Breast epithelium (tissue), 4 donors: ENCODE measurements at regions not wholly inside any gene's neighbourhood (a gene's known extent, or its start where the extent isn't known, plus 50 kb on each side); places are given as distances from the start of the nearest gene placed in this dataset.

ENCODE experiments used
- DNase-seq, 2 donors: peaks; one replicate each; pipeline ENCODE4 v3.0.0-alpha.2; 2019; ENCODE audit warnings: low spot score in 2 of 2
- H3K27ac ChIP-seq, 2 donors: fragments of 200-600 bp; sonication (generic) in 1 of 2; one replicate each; pipeline ENCODE4 v1.5.1; 2016 to 2019; ENCODE audit warnings: mild to moderate bottlenecking in 1 of 2
- H3K27me3 ChIP-seq, 2 donors: fragments of 200-600 bp; sonication (generic) in 1 of 2; one replicate each; pipeline versions ENCODE4 v1.5.1 to v1.6.0; 2017 to 2019; ENCODE audit warnings: control low read depth in 1 of 2, mild to moderate bottlenecking in 1 of 2
- H3K36me3 ChIP-seq: fragments of 200-600 bp; one replicate; pipeline ENCODE4 v1.5.1; 2019
- H3K4me1 ChIP-seq, 2 donors: fragments of 200-600 bp; sonication (generic); one replicate each; pipeline ENCODE4 v1.5.1; 2016 to 2019; ENCODE audit warnings: control low read depth in 1 of 2
- H3K4me3 ChIP-seq, 3 donors: fragments of 200-600 bp; sonication (generic); 1 replicate in 2 of 3; 2 replicates in 1 of 3; pipeline ENCODE4 v1.5.1; 2016 to 2019; ENCODE audit warnings: mild to moderate bottlenecking in 3 of 3, moderate library complexity in 2 of 3
- H3K9me3 ChIP-seq, 2 donors: fragments of 200-600 bp; sonication (generic) in 1 of 2; one replicate each; pipeline ENCODE4 v1.5.1; 2016 to 2019; ENCODE audit warnings: control low read depth in 1 of 2
- POLR2A ChIP-seq: fragments of 450-650 bp; IDR thresholded peaks from one replicate; pipeline ENCODE4 v1.6.1; 2016; ENCODE audit warnings: antibody characterized with exemption, mild to moderate bottlenecking, moderate library complexity
- POLR2AphosphoS5 ChIP-seq, 3 donors: sonication (generic); formaldehyde crosslinking; IDR thresholded peaks; one replicate each; pipeline ENCODE4 v1.6.1; 2017; ENCODE audit warnings: antibody characterized with exemption in 3 of 3
- intact Hi-C: fragments of 100-400 bp; cut with DNase I; formaldehyde crosslinking; loops from one replicate; pipeline ENCODE4 v1.15.1; 2023; ENCODE audit warnings: low total_unique reads
- TF ChIP-seq, protein P1 (sequence below), 3 donors: fragments of 450-650 bp; IDR thresholded peaks; one replicate each; pipeline ENCODE4 v1.5.1; 2016 to 2017; ENCODE audit warnings: antibody characterized with exemption in 3 of 3, mild to moderate bottlenecking in 3 of 3, moderate library complexity in 3 of 3

GRCh38 chr18:44508474-44508873, 172.2 kb upstream of the SETBP1 start:
- no peak overlapping the region for H3K27ac ChIP-seq
- H3K4me3 ChIP-seq = no peak overlapping the region
- no peaks in the 10 kb centered on the region for H3K36me3 ChIP-seq
- H3K4me1 ChIP-seq = no peaks in the 10 kb centered on the region
- TF ChIP-seq, protein P1, sequence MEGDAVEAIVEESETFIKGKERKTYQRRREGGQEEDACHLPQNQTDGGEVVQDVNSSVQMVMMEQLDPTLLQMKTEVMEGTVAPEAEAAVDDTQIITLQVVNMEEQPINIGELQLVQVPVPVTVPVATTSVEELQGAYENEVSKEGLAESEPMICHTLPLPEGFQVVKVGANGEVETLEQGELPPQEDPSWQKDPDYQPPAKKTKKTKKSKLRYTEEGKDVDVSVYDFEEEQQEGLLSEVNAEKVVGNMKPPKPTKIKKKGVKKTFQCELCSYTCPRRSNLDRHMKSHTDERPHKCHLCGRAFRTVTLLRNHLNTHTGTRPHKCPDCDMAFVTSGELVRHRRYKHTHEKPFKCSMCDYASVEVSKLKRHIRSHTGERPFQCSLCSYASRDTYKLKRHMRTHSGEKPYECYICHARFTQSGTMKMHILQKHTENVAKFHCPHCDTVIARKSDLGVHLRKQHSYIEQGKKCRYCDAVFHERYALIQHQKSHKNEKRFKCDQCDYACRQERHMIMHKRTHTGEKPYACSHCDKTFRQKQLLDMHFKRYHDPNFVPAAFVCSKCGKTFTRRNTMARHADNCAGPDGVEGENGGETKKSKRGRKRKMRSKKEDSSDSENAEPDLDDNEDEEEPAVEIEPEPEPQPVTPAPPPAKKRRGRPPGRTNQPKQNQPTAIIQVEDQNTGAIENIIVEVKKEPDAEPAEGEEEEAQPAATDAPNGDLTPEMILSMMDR (IDR thresholded peaks at IDR 0.05) = no peak
- no peak for TF ChIP-seq POLR2AphosphoS5 (IDR thresholded peaks at IDR 0.05)
- TF ChIP-seq POLR2A = no peak
- H3K9me3 ChIP-seq = no peaks in the 10 kb centered on the region
- H3K27me3 ChIP-seq = no peaks in the 10 kb centered on the region
- DNase-seq = no peak
- intact Hi-C loops = no loop called here

GRCh38 chr18:44509048-44509447, 171.6 kb upstream of the SETBP1 start:
- Histone ChIP-seq H3K4me1 (no peaks in the 10 kb centered on the region), H3K4me3 (no peak overlapping the region), H3K36me3 (no peaks in the 10 kb centered on the region), H3K27me3 (no peaks in the 10 kb centered on the region), H3K9me3 (no peaks in the 10 kb centered on the region), H3K27ac (no peak overlapping the region)
- DNase-seq = no peak
- TF ChIP-seq, protein P1 (IDR thresholded peaks at IDR 0.05) = no peak
- TF ChIP-seq POLR2A (no peak), POLR2AphosphoS5 (IDR thresholded peaks at IDR 0.05) (no peak)
- intact Hi-C loops = no loop called here

DNA sequence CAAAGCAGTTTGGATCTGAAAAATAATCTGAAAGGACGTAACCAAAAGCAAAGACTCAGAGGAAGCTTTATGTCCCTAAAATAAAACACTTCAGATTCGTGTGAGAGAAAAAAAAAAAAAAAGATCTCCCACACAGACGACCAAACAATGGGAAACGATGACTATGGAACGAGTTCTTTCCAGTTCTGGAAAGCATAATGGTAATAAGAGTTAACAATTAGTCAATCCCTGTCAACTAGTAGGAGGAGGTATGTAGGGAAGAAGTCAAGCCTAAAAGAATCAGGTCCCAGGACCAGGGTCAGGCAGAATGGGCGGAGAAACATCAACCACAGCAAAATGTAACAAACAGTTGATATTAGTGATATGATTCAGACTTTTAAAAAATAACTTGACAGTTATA, 170.3 kb upstream of the SETBP1 start:
- DNase-seq = no peak
- Histone ChIP-seq H3K9me3 (no peaks in the 10 kb centered on the region), H3K27ac (no peak overlapping the region), H3K36me3 (no peaks in the 10 kb centered on the region), H3K27me3 (no peaks in the 10 kb centered on the region), H3K4me1 (no peaks in the 10 kb centered on the region), H3K4me3 (no peak overlapping the region)
- TF ChIP-seq POLR2A = no peak
- TF ChIP-seq, protein P1 (IDR thresholded peaks at IDR 0.05) = no peak
- no peak for TF ChIP-seq POLR2AphosphoS5 (IDR thresholded peaks at IDR 0.05)
- intact Hi-C loops = no loop called here

- intact Hi-C loops = no loop called here
These were observed 167.5 kb upstream of the SETBP1 start for GRCh38 chr18:44513233-44513632.

GRCh38 chr18:44514106-44514505, 166.6 kb upstream of the SETBP1 start:
- H3K27me3 ChIP-seq = no peaks in the 10 kb centered on the region
- H3K27ac ChIP-seq = no peak overlapping the region
- no peaks in the 10 kb centered on the region for H3K9me3 ChIP-seq
- no peaks in the 10 kb centered on the region for H3K36me3 ChIP-seq
- no peak overlapping the region for H3K4me3 ChIP-seq
- H3K4me1 ChIP-seq = no peaks in the 10 kb centered on the region
- intact Hi-C loops = no loop called here
- no peak for DNase-seq
- TF ChIP-seq POLR2A (no peak), POLR2AphosphoS5 (IDR thresholded peaks at IDR 0.05) (no peak)
- TF ChIP-seq, protein P1 (IDR thresholded peaks at IDR 0.05) = no peak

More at GRCh38 chr18:44513233-44513632, 167.5 kb upstream of the SETBP1 start:
- Histone ChIP-seq H3K36me3 (no peaks in the 10 kb centered on the region), H3K4me1 (no peaks in the 10 kb centered on the region), H3K27ac (no peak overlapping the region), H3K27me3 (no peaks in the 10 kb centered on the region), H3K4me3 (no peak overlapping the region), H3K9me3 (no peaks in the 10 kb centered on the region)
- TF ChIP-seq POLR2A = no peak
- TF ChIP-seq, protein P1 (IDR thresholded peaks at IDR 0.05) = no peak
- no peak for TF ChIP-seq POLR2AphosphoS5 (IDR thresholded peaks at IDR 0.05)
- no peak for DNase-seq
